ENCODE measurements at regions not wholly inside any gene's neighbourhood (a gene's known extent, or its start where the extent isn't known, plus 50 kb on each side); places are given as distances from the start of the nearest gene placed in this dataset.

DNA sequence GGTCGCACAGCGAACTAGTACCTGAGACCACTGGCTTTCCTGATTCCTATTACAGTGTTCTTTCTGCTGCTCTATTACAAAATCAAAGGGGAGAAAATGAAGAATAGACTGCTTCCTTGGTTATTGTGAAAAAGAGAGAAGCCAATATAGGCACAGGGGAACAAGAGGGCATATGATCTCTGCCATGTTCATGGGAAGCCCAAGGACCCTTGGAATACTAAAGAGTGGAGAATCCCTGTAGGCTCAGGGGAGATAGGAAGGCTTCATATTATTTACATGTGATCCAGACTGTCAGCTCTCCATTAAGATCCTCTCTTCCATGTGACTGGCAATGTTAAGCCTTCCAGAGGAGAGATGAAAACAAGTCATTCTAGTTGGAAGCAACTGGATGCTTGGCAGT lies 135.7 kb upstream of the MYCN start:
- peaks cover 26% of the 10 kb centered on the region for H3K27me3 ChIP-seq (replicated peaks; ENCODE audit: control insufficient read depth, insufficient read depth, low read length)
- DNase-seq (ENCODE audit: low read depth) = no peak
- H3K9ac ChIP-seq (ENCODE audit: low read length) = no peak overlapping the region
- no peaks in the 10 kb centered on the region for H3K36me3 ChIP-seq (ENCODE audit: control insufficient read depth, insufficient read depth, low read length, severe bottlenecking)
- no peak overlapping the region for H3K4me3 ChIP-seq (ENCODE audit: low read length)
- H3K4me1 ChIP-seq (ENCODE audit: control insufficient read depth, insufficient read depth, low read length) = no peaks in the 10 kb centered on the region
- peaks cover 3% of the 10 kb centered on the region for H3K9me3 ChIP-seq (ENCODE audit: control insufficient read depth, low read length)

- no peaks in the 10 kb centered on the region for H3K4me1 ChIP-seq (ENCODE audit: control insufficient read depth, insufficient read depth, low read length)
- H3K27me3 ChIP-seq (replicated peaks; ENCODE audit: control insufficient read depth, insufficient read depth, low read length) = peaks cover 30% of the 10 kb centered on the region
- DNase-seq (ENCODE audit: low read depth) = no peak
- H3K9ac ChIP-seq (ENCODE audit: low read length) = no peak overlapping the region
- no peak overlapping the region for H3K4me3 ChIP-seq (ENCODE audit: low read length)
- peaks cover 3% of the 10 kb centered on the region for H3K9me3 ChIP-seq (ENCODE audit: control insufficient read depth, low read length)
- no peaks in the 10 kb centered on the region for H3K36me3 ChIP-seq (ENCODE audit: control insufficient read depth, insufficient read depth, low read length, severe bottlenecking)
Observed at GRCh38 chr2:15805206-15805605, 135.1 kb upstream of the MYCN start.

DNA sequence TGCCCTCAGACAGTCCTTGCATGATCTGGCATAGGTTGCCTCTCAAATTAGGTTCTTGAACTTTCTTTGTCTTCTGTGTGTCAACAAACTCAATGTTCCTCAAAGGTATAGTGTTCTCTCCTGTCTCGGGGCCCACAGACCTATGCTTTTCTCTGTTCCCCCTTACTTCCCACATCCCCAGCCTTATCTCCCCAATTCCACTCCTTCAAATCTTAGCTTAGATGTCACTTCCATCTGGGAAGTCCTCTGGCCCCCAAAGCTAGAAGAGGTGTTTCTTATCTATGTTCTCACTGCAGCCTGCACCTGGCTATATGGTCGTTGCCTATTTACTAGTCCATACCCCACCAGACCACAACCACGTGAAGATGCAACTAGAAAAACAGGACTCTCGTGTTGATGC lies 134.6 kb upstream of the MYCN start:
- Histone ChIP-seq H3K4me3 (ENCODE audit: low read length) (no peak overlapping the region), H3K27me3 (replicated peaks; ENCODE audit: control insufficient read depth, insufficient read depth, low read length) (peaks cover 30% of the 10 kb centered on the region), H3K36me3 (ENCODE audit: control insufficient read depth, insufficient read depth, low read length, severe bottlenecking) (no peaks in the 10 kb centered on the region)

GRCh38 chr2:15806801-15807417 lies 133.4 kb upstream of the MYCN start:
- H3K4me3 ChIP-seq (ENCODE audit: low read length) = no peak overlapping the region
- H3K9ac ChIP-seq (ENCODE audit: low read length) = no peak overlapping the region
- no peaks in the 10 kb centered on the region for H3K36me3 ChIP-seq (ENCODE audit: control insufficient read depth, insufficient read depth, low read length, severe bottlenecking)
- DNase-seq (ENCODE audit: low read depth) = no peak
- H3K27me3 ChIP-seq (replicated peaks; ENCODE audit: control insufficient read depth, insufficient read depth, low read length) = peaks cover 30% of the 10 kb centered on the region
- no peaks in the 10 kb centered on the region for H3K4me1 ChIP-seq (ENCODE audit: control insufficient read depth, insufficient read depth, low read length)
- H3K9me3 ChIP-seq (ENCODE audit: control insufficient read depth, low read length) = peaks cover 3% of the 10 kb centered on the region

More for the DNA sequence above, 134.6 kb upstream of the MYCN start:
- Histone ChIP-seq H3K4me1 (ENCODE audit: control insufficient read depth, insufficient read depth, low read length) (no peaks in the 10 kb centered on the region), H3K9me3 (ENCODE audit: control insufficient read depth, low read length) (peaks cover 3% of the 10 kb centered on the region), H3K9ac (ENCODE audit: low read length) (no peak overlapping the region)
- no peak for DNase-seq (ENCODE audit: low read depth)

GRCh38 chr2:15807418-15808203 lies 132.7 kb upstream of the MYCN start:
- peaks cover 3% of the 10 kb centered on the region for H3K9me3 ChIP-seq (ENCODE audit: control insufficient read depth, low read length)
- no peaks in the 10 kb centered on the region for H3K36me3 ChIP-seq (ENCODE audit: control insufficient read depth, insufficient read depth, low read length, severe bottlenecking)
- H3K27me3 ChIP-seq (replicated peaks; ENCODE audit: control insufficient read depth, insufficient read depth, low read length) = peaks cover 29% of the 10 kb centered on the region
- DNase-seq (ENCODE audit: low read depth) = no peak
- H3K4me3 ChIP-seq (ENCODE audit: low read length) = no peak overlapping the region
- no peak overlapping the region for H3K9ac ChIP-seq (ENCODE audit: low read length)
- H3K4me1 ChIP-seq (ENCODE audit: control insufficient read depth, insufficient read depth, low read length) = no peaks in the 10 kb centered on the region

DNA sequence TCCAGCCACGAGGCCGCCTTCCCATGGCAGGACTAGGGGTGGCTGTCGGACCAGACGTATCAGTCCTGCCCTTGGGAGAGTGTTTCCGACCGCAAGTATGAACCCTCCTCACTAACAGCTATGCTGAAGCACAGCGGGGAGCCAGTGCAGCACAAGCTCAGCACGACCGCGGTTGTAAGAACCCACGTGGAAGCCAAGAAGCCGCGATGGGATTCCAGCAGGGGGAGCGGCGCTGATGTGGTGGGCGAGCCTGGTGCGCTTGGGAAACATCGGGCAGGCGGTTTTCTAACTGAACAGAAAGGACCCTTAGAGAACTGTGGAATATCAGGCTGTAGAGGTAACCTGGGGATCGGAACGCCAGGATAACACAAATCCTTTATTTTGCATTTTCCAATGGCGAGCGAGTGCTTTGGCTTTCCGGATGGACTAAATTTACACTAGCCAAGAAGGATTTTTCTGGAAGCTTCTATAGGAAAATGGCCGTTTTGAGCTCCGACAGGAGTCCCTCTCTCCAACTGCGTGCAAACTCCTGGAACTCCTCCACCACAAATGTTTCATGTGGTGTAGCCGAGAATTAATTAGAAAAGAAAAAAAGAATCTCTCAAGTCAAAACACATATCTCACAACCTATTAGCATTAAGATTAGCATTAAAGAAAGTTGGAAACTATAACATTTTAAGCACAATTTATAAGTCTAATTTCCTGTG lies 132.0 kb upstream of the MYCN start:
- no peak for DNase-seq (ENCODE audit: low read depth)
- no peak overlapping the region for H3K4me3 ChIP-seq (ENCODE audit: low read length)

GRCh38 chr2:15808944-15809343 lies 131.4 kb upstream of the MYCN start:
- Histone ChIP-seq H3K9ac (ENCODE audit: low read length) (no peak overlapping the region), H3K4me1 (ENCODE audit: control insufficient read depth, insufficient read depth, low read length) (no peaks in the 10 kb centered on the region), H3K36me3 (ENCODE audit: control insufficient read depth, insufficient read depth, low read length, severe bottlenecking) (no peaks in the 10 kb centered on the region), H3K4me3 (ENCODE audit: low read length) (no peak overlapping the region), H3K27me3 (replicated peaks; ENCODE audit: control insufficient read depth, insufficient read depth, low read length) (peaks cover 20% of the 10 kb centered on the region), H3K9me3 (ENCODE audit: control insufficient read depth, low read length) (peaks cover 3% of the 10 kb centered on the region)
- no peak for DNase-seq (ENCODE audit: low read depth)

More for the DNA sequence above, 132.0 kb upstream of the MYCN start:
- H3K9me3 ChIP-seq (ENCODE audit: control insufficient read depth, low read length) = peaks cover 3% of the 10 kb centered on the region
- H3K4me1 ChIP-seq (ENCODE audit: control insufficient read depth, insufficient read depth, low read length) = no peaks in the 10 kb centered on the region
- H3K9ac ChIP-seq (ENCODE audit: low read length) = no peak overlapping the region
- peaks cover 23% of the 10 kb centered on the region for H3K27me3 ChIP-seq (replicated peaks; ENCODE audit: control insufficient read depth, insufficient read depth, low read length)
- no peaks in the 10 kb centered on the region for H3K36me3 ChIP-seq (ENCODE audit: control insufficient read depth, insufficient read depth, low read length, severe bottlenecking)

GRCh38 chr2:15809404-15809803 lies 130.9 kb upstream of the MYCN start:
- DNase-seq (ENCODE audit: low read depth) = no peak

DNA sequence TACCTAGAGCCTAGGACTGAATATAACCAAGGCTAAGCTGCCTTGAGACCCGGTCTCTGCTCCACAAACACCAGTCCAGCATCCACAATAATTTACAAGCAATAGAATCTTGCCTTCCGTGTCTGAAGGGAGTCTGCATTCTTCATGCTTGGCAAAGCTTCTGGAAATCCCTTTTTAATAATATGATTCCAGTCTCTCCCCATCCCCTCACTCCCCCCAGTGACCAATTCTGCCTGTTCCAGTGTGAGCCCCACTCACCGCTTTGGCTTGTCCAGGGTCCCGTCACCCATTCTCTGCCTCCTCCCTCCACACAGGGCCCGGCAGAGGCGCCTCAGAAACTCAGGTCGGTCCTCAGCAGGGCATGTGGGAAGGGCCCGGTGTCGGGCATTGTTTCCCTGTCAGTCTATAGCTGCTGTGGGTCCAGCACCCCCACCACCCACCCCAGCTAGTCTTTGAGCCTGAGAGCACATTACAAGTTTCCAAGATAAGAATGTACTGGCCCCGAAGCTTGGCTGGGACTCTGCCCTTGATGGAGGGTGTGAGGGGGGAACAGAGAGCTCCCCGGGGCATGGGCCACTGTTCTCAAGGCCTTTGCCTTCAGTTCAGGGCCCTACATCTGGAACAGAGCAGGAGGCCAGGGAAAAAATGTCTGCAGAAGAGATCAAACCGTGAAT lies 129.7 kb upstream of the MYCN start:
- no peaks in the 10 kb centered on the region for H3K9me3 ChIP-seq (ENCODE audit: control insufficient read depth, low read length)
- DNase-seq (ENCODE audit: low read depth) = no peak
- H3K9ac ChIP-seq (ENCODE audit: low read length) = no peak overlapping the region
- H3K27me3 ChIP-seq (replicated peaks; ENCODE audit: control insufficient read depth, insufficient read depth, low read length) = peaks cover 12% of the 10 kb centered on the region
- H3K4me3 ChIP-seq (ENCODE audit: low read length) = no peak overlapping the region
- no peaks in the 10 kb centered on the region for H3K36me3 ChIP-seq (ENCODE audit: control insufficient read depth, insufficient read depth, low read length, severe bottlenecking)
- no peaks in the 10 kb centered on the region for H3K4me1 ChIP-seq (ENCODE audit: control insufficient read depth, insufficient read depth, low read length)

More at GRCh38 chr2:15809404-15809803, 130.9 kb upstream of the MYCN start:
- H3K9me3 ChIP-seq (ENCODE audit: control insufficient read depth, low read length) = peaks cover 3% of the 10 kb centered on the region
- peaks cover 16% of the 10 kb centered on the region for H3K27me3 ChIP-seq (replicated peaks; ENCODE audit: control insufficient read depth, insufficient read depth, low read length)
- no peak overlapping the region for H3K9ac ChIP-seq (ENCODE audit: low read length)
- no peak overlapping the region for H3K4me3 ChIP-seq (ENCODE audit: low read length)
- no peaks in the 10 kb centered on the region for H3K4me1 ChIP-seq (ENCODE audit: control insufficient read depth, insufficient read depth, low read length)
- H3K36me3 ChIP-seq (ENCODE audit: control insufficient read depth, insufficient read depth, low read length, severe bottlenecking) = no peaks in the 10 kb centered on the region

- Histone ChIP-seq H3K9me3 (ENCODE audit: control insufficient read depth, low read length) (no peaks in the 10 kb centered on the region), H3K4me3 (ENCODE audit: low read length) (no peak overlapping the region), H3K27me3 (replicated peaks; ENCODE audit: control insufficient read depth, insufficient read depth, low read length) (peaks cover 16% of the 10 kb centered on the region), H3K36me3 (ENCODE audit: control insufficient read depth, insufficient read depth, low read length, severe bottlenecking) (no peaks in the 10 kb centered on the region), H3K9ac (ENCODE audit: low read length) (no peak overlapping the region), H3K4me1 (ENCODE audit: control insufficient read depth, insufficient read depth, low read length) (no peaks in the 10 kb centered on the region)
- DNase-seq (ENCODE audit: low read depth) = no peak
Observed at GRCh38 chr2:15811367-15811766, 129.0 kb upstream of the MYCN start.
